NCI-H1105 treated with DMSO at 0.1 percent for 48 hours (cell line): ENCODE measurements at regions not wholly inside any gene's neighbourhood (a gene's known extent, or its start where the extent isn't known, plus 50 kb on each side); places are given as distances from the start of the nearest gene placed in this dataset.

Source experiments
- DNase-seq: peaks from one replicate; lab custom pipeline; 2025; lab: John Stamatoyannopoulos, UW

GRCh38 chr5:1936413-1936812, 53.7 kb upstream of the IRX4 start:
- DNase-seq = no peak

- no peak for DNase-seq
Measured at GRCh38 chr5:1934801-1935429, 52.2 kb upstream of the IRX4 start.

- no peak for DNase-seq
Measured at GRCh38 chr5:1934056-1934394, 51.3 kb upstream of the IRX4 start.

- no peak for DNase-seq
Measured at GRCh38 chr5:1933364-1934055, 50.8 kb upstream of the IRX4 start.
